ENCODE measurements at regions not wholly inside any gene's neighbourhood (a gene's known extent, or its start where the extent isn't known, plus 50 kb on each side); places are given as distances from the start of the nearest gene placed in this dataset.

- Histone ChIP-seq H3K4me1 (ENCODE audit: control insufficient read depth in 4 of 4, insufficient read depth in 4 of 4, low read length in 3 of 4) (no peaks in the 10 kb centered on the region), H3K27ac (ENCODE audit: low read depth in 1 of 2, low read length in 2 of 2) (no peak overlapping the region), H3K9me3 (ENCODE audit: control insufficient read depth in 4 of 4, low read length in 3 of 4) (no peaks in the 10 kb centered on the region), H3K36me3 (ENCODE audit: control insufficient read depth in 4 of 4, insufficient read depth in 3 of 4, low read depth in 1 of 4, low read length in 3 of 4) (no peaks in the 10 kb centered on the region), H3K27me3 (ENCODE audit: control insufficient read depth in 4 of 4, insufficient read depth in 4 of 4, low read length in 3 of 4) (no peaks in the 10 kb centered on the region), H3K4me3 (ENCODE audit: low read depth in 1 of 3, low read length in 3 of 3) (no peak overlapping the region), H3K9ac (ENCODE audit: low read depth in 1 of 2, low read length in 2 of 2) (no peak overlapping the region)
- TF ChIP-seq YY1 (IDR thresholded peaks at IDR 0.05) = no peak
- DNase-seq (ENCODE audit: low spot score) = no peak
- WGBS = 82% methylated on average over 6 of the region's 6 CpGs
Observed at GRCh38 chr2:45127321-45127720, 118.1 kb upstream of the SIX2 start.

GRCh38 chr2:45125232-45125631, 116.0 kb upstream of the SIX2 start:
- Histone ChIP-seq H3K9ac (ENCODE audit: low read depth in 1 of 2, low read length in 2 of 2) (no peak overlapping the region), H3K27ac (ENCODE audit: low read depth in 1 of 2, low read length in 2 of 2) (no peak overlapping the region), H3K4me1 (ENCODE audit: control insufficient read depth in 4 of 4, insufficient read depth in 4 of 4, low read length in 3 of 4) (no peaks in the 10 kb centered on the region), H3K27me3 (ENCODE audit: control insufficient read depth in 4 of 4, insufficient read depth in 4 of 4, low read length in 3 of 4) (no peaks in the 10 kb centered on the region), H3K9me3 (ENCODE audit: control insufficient read depth in 4 of 4, low read length in 3 of 4) (no peaks in the 10 kb centered on the region), H3K36me3 (ENCODE audit: control insufficient read depth in 4 of 4, insufficient read depth in 3 of 4, low read depth in 1 of 4, low read length in 3 of 4) (no peaks in the 10 kb centered on the region), H3K4me3 (ENCODE audit: low read depth in 1 of 3, low read length in 3 of 3) (no peak overlapping the region)
- WGBS = 89% methylated on average over 4 of the region's 4 CpGs
- no peak for TF ChIP-seq RXRA (IDR thresholded peaks at IDR 0.05)
- no peak for TF ChIP-seq YY1 (IDR thresholded peaks at IDR 0.05)
- no peak for TF ChIP-seq CTCF (IDR thresholded peaks at IDR 0.05; ENCODE audit: low read depth, low read length, missing input control)
- no peak for TF ChIP-seq TAF1 (conservative IDR thresholded peaks at IDR 0.05)
- TF ChIP-seq FOXA1 (IDR thresholded peaks at IDR 0.05) = no peak
- TF ChIP-seq JUND (IDR thresholded peaks at IDR 0.05) = no peak
- no peak for TF ChIP-seq HNF4G (IDR thresholded peaks at IDR 0.05)
- TF ChIP-seq FOXA2 (IDR thresholded peaks at IDR 0.05) = no peak
- no peak for TF ChIP-seq ATF3 (IDR thresholded peaks at IDR 0.05)
- no peak for TF ChIP-seq REST (IDR thresholded peaks at IDR 0.05)
- no peak for TF ChIP-seq ZBTB33 (IDR thresholded peaks at IDR 0.05)
- no peak for TF ChIP-seq SP1 (IDR thresholded peaks at IDR 0.05)
- no peak for TF ChIP-seq HNF4A (conservative IDR thresholded peaks at IDR 0.05)
- no peak for TF ChIP-seq MAX (IDR thresholded peaks at IDR 0.05)
- TF ChIP-seq EGR1 (IDR thresholded peaks at IDR 0.05; ENCODE audit: low read depth in 2 of 2) = no peak
- TF ChIP-seq NR2F2 (IDR thresholded peaks at IDR 0.05) = no peak
- no peak for TF ChIP-seq GABPA (IDR thresholded peaks at IDR 0.05 in 1 of 2, conservative IDR thresholded peaks at IDR 0.05 in 1 of 2)
- DNase-seq (ENCODE audit: low spot score) = no peak
